ENCODE measurements at regions not wholly inside any gene's neighbourhood (a gene's known extent, or its start where the extent isn't known, plus 50 kb on each side); places are given as distances from the start of the nearest gene placed in this dataset.
A peak's percentile ranks its signal among the peaks of the same experiment; 100 is the strongest.

DNA sequence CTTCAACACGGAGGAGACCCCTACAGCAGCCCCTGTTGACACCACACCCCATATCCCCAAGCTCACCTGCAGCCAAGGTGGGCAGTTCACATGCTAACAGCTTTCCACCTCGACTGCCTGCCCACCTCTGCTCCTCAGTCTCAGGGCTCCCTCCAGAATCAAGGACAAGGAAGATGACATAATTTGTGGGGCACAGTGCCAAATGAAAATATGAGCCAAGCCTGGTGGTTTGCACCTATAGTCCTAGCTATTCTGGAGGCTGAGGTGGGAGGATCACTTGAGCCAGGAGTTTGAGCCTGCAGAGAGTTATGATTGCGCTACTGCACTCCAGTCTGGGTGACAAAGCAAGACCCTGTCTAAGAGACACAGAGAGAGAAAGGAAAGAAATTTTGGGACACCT, 516.3 kb downstream of the BCOR start:
- H3K27ac ChIP-seq: no peak overlapping the region
- no peak for TF ChIP-seq CTCF (conservative IDR thresholded peaks at IDR 0.05)

DNA sequence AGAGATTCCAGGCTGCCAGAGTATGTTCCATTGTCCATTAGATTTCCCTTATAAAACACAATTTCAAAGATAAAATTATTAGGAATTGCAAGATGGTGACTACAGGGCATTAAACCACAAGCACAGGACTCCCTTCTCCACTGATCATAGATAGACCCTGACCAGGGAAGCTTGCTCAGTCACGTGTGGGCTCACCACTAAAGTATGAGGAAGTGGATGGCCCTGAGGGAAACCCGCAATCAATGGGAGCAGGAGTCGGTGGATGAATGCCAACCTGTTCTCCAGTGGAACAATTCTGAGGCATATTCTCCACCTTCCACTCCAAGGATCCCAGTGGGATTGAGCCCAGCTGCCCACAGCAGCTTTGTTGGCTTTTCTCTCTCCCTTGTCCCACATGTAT, 515.7 kb downstream of the BCOR start:
- no peak overlapping the region for H3K27ac ChIP-seq
- TF ChIP-seq CTCF (conservative IDR thresholded peaks at IDR 0.05): no peak

DNA sequence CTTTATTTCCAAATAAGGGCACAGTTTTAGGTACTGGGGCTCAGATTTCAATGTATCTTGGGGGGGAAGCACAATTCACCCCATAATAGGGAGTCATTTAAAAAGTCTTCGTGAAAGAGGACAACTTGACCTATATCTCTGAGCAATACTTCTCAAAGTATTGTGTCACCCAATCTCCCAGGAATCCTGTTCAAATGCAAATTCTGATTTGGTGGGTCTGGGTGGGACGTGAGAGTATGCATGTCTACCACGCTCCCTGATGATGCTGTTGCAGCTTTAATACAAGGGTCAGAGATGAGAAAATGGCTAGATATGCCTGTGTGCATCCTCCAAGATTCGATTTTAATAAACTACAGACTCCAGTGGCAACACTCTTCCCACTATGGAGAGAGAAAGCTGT, 514.8 kb downstream of the BCOR start:
- no peak for TF ChIP-seq CTCF (conservative IDR thresholded peaks at IDR 0.05)
- no peak overlapping the region for H3K27ac ChIP-seq

GRCh38 chrX:39585808-39586207, 511.9 kb downstream of the BCOR start:
- peak overlapping the region; percentile 27 for H3K27ac ChIP-seq
- no peak for TF ChIP-seq CTCF (conservative IDR thresholded peaks at IDR 0.05)

DNA sequence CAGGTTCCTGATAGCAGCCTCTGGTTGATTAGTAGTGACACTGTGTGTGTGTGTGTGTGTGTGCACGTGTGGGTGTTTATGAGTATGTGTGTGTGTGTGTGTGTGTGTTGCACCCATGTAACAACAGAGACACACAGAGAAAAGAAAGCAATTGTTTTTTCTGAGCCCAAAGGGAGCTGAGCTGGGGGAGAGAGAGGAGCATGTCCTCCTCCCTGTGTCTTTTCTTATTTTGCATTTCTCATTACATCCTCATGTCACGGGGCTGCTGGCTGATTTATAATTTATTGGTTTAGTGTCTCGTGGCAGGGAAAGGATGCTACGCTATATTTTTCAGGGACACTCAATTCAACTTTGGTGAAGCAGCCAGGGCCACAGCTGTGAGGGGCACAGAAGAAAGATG, 511.4 kb downstream of the BCOR start:
- peak overlapping the region; percentile 27 for H3K27ac ChIP-seq
- no peak for TF ChIP-seq CTCF (conservative IDR thresholded peaks at IDR 0.05)

GRCh38 chrX:39591099-39591498, 506.7 kb downstream of the BCOR start:
- TF ChIP-seq CTCF (conservative IDR thresholded peaks at IDR 0.05): no peak

DNA sequence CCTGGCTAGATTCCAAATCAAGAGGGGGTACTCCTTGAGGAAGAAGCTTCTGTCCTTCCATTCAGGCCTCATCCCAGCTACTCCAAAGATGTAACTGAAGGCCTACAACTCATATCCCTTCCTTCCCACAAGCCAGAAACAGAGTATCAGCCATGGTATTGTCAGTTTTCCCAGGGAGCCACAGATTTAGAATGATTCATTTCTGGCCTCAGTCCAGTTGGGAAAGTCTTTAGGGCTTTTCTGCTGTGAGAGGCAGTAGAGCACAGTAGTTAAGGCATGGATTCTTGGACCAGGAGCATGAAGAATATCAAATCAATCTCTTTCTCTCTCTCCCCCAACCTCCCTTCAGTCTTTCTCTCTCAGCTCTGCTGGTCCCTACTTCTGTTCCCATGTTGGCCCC, 505.0 kb downstream of the BCOR start:
- no peak overlapping the region for H3K27ac ChIP-seq
- no peak for TF ChIP-seq CTCF (conservative IDR thresholded peaks at IDR 0.05)

More at GRCh38 chrX:39591099-39591498, 506.7 kb downstream of the BCOR start:
- H3K27ac ChIP-seq: no peak overlapping the region

DNA sequence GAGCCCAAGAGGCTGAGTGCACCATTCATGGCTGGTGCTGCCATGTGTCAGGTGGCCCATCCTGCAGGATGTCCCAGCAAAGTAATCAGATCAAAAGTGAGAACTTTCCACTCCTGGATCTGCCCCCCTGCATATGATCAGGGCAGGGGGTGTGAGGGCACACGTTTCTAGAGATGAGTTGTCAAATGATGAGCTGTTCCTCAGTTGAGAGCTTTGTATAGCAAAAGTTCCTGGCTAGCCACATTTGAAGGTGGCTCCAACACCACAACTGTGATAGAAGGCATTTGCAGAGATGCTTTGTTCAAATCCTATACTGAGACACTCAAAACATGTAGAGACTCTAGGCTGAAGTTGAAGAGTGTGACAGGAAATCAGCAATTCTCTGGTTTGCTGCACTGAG, 501.8 kb downstream of the BCOR start:
- no peak for TF ChIP-seq CTCF (conservative IDR thresholded peaks at IDR 0.05)
- no peak overlapping the region for H3K27ac ChIP-seq

Measured in VCaP (cell line).